Bone marrow (tissue), 2 donors: ENCODE measurements at regions not wholly inside any gene's neighbourhood (a gene's known extent, or its start where the extent isn't known, plus 50 kb on each side); places are given as distances from the start of the nearest gene placed in this dataset.

ENCODE experiments used
- DNase-seq, 2 donors: peaks; one replicate each; lab custom pipeline; 2025; lab: John Stamatoyannopoulos, UW

DNA sequence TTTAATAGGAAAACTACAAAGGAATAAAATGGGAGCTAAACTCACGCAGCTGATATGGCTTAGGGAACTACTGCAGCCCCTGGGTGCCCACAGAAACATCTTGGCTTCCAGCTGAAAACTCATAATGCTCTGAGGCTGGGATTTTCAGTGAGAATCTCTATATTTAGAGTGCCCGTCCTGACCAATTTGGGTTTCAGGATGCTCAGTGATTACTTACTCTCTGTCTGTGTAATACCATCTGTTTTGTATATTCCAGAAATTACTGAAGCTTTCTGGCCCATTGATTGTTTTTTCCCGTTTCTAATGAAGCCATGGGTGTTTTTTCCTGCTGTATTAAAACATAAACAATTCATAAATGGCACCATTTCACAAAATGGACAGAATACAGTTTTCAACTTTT lies 50.6 kb upstream of the ZNF385D start:
- no peak for DNase-seq

DNA sequence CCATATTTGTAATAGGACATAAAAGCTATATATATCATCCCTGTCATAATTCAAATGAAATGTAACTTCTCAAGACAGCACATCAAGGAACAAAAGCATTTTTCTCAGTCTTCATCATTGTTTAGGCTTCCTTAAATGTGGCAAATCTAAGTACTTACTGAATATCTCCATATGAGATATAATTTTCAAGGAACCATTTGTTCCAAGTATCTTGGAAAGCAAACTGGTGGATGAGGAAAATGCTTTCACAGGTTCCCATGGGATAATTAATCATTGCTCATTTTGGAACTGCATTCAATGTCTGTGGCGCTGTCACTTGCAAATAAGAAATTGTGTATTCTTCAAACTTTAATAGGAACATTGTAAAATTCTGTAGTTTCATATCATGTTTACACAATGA lies 52.6 kb upstream of the ZNF385D start:
- DNase-seq: no peak

DNA sequence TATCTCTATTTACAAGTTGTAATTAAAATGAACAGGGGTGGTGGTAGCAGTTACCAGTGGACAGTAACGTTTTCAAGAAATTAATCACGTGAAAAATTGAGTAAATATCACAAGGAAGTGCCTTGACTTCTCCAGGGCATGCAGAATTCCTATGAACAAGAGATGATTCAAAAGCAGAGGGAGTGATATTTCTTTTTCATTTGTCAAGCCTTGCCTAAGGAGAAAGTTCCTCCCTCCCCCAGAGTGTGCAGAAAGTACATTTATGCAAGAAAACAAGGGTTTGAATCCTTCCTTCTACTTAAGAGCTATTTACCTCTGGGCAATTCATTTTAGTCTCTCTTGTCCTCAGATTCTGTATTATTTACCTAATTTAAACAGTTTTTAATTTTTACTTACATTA lies 53.3 kb upstream of the ZNF385D start:
- no peak for DNase-seq

DNA sequence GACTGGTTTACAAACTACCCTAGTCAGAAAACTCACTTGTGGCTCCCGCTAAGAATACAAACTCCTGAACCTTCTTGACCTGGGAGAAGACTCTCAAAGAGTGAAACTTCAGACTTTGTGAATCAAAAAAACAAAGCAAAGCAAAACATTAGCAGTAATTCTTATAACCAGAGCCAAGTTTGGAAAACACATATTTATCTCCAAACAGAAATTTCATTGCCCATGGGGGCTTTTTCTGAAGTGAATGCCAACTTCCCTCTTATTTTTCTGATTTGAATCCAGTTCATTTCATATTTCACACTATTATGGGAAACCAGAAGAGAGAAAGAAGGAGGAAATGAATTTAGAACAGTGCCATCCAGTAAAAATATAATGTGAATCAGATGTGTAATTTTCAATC lies 55.7 kb upstream of the ZNF385D start:
- DNase-seq: no peak

DNA sequence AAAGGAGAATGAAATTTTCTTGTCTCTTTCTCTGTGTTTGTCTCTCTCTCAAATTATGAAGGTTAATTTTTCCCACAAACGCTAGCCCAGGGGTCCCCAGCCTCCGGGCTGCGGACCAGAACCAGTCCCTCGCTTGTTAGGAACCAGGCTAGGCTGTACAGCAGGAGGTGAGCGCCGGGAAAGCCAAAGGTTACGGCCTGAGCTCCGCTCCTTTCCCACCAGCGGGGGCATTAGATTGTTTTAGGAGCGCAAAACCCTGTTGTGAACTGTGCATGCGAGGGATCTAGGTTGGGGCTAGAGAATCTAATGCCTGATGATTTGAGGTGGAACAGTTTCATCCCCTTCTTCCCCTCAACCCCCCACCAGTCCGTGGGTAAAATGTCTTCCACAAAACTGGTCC lies 74.7 kb upstream of the ZNF385D start:
- DNase-seq: no peak

DNA sequence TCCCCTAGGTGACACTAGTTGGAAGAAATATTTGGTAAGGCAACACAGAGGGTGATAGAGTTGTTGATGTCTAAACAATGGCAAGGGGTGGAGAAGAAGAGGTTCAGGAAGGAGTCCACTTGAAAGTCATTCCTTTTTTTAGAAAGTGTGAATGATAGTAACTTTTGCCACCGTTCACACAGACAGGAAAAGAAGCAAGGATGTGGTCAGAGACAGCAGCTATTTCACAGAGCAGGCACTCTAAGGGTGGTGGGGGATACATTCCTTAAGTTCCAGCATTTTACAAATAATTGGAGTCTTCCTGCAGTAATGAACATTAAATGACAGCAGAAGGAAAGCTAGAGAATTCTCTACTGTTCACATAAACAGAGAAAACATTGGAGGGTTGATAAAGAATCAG lies 75.4 kb upstream of the ZNF385D start:
- DNase-seq: no peak

DNA sequence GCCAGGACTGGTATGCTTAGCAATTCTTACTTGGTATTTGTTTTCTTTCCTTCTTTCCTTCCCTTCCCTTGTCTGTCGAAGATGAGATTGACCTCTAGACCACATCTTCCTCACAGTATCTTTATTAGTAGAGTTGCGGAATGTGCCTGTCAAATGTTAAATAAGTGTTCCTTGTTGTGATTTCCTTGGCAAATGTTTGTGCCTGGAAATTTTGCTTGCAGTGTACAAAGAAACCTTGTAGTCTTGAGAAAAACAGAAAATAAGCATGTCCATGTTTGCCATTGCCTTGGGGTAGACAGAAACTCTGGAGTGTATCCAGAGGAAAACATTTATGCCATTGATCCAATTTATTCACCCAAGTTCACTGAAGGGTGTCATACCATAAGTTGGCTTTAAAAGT lies 79.5 kb upstream of the ZNF385D start:
- DNase-seq: no peak

DNA sequence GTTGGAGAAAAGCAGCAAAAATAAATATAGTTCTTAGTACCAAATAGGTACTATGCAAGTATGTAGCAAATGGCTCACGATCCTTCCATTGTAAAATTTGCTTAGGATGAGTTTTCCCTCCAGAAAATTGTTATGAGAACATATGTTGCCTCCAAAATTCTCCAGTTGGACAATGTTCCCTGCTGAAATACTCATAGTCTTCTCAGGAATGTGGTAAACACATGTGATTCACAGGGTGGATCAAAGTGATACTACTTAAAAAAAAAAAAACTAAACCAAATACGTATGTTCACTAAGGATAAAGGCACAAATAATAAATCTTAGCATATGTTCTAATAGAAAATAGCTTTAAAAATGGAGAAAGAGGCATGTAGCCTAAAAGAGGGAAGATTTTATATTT lies 84.3 kb upstream of the ZNF385D start:
- DNase-seq: no peak

DNA sequence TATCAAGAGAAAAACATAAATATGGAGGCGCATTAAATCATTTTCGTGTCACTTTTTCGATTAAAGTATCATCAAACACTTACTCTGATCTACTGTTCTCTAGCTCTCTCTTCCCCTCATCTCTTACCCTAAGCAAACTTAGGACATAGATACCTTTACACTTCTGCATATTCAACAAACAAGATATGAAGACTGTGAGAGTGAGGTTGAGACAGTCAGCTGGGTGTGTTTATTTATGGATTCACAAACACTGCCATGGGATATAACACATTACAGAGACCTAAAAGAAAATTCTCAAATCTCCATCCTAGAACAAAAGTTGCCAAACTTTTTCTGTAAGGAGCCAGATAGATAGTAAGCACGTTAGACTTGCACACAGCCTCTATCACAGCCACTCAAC lies 85.2 kb upstream of the ZNF385D start:
- no peak for DNase-seq

DNA sequence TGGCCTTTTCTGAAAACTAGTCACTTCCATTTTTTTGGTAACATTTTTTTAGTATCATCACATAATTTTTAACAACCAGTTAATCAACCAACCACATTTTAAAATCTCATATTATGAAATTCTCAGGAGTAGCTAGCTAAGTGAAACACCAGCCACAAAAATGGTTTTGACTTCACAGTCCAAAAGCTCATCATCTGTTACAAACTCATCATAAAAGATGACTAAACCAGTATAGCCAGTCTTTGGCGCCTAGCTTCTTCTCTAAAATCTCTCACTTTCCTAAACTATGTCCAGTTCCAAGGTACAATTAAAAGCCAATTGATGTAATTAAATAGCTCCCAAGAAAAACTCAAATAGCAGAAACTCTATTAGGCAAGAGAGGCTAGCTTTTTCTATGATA lies 88.2 kb upstream of the ZNF385D start:
- DNase-seq: no peak

DNA sequence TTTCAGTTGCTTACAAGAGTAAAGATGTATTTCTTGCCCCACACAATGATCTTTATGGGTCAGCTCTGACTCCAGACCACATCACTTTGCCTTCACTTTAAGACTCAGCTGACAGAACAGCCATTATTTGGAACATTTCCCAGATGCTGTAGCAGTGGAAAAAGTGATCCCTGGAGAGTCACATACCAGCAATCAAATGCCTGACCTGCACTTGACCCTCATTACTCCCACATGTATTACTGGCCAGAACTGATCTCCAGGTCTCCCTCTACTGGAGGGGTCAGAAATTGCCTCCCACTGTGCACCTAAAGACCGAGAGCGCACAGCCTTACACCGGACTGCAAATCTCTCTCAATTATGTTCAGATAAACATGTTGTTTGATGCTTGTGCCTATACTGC lies 88.6 kb upstream of the ZNF385D start:
- DNase-seq: no peak

DNA sequence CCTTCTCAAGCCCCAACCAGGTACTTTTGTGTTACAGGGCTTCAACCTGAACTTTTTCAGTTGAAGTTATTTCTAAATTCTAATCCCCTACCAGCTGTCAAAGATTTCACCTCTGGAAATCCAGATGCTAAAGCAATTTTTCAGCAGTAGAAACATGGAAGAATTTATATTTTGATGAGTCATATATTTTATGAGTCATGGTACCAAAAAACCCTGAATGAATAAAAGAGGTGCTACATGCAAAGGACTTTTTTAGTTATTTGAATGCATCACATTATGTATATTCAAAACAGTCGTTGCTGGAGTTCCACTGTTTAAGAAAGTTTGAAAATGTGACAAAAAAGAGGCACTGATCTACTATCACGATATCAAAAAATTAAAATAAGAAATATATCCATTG lies 96.0 kb upstream of the ZNF385D start:
- DNase-seq: no peak

DNA sequence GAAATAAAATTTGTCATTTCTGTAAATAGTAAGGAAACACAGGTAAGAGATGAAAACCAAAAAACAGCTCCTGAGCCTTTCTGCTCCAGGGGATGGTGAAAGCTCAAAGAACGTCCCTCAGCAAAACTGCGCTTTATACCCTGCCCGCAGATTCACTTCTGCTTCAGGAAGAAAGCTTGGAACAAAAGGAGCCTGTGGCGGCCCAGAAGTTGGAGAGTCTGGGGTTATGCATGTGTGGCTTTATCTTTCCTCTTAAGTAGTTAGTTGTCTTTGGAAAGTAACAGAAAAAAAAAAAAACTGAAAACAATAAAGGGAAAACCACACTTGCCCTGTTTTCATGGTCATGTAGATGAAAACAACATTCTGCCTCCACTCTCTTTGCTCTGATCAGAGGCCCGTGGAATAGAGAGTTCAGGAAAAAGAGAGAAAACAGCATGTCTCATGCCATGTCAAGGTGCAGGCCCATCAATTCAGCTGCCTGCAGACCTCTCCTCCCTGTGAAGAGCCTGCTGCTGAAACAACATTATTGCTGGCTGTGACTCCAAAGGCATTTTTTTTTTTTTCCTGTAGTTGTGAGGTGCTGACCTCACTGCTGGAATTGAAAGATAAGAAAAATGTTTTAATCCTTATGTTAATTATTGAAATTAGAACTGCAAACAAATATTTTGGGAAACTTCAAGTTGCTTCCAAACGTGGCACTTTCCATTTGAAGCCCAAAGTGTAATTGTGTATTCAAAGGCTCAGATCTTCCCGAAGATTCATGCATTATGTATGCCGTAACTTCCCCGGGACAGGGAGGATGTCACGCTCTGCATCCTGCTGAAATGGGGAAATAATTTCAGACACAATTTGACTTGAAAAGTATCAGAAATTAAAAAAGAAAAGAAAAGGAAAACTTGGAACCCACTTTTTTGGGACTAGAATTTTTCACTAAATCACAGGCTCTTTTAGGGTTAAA lies 108.4 kb upstream of the ZNF385D start:
- no peak for DNase-seq

DNA sequence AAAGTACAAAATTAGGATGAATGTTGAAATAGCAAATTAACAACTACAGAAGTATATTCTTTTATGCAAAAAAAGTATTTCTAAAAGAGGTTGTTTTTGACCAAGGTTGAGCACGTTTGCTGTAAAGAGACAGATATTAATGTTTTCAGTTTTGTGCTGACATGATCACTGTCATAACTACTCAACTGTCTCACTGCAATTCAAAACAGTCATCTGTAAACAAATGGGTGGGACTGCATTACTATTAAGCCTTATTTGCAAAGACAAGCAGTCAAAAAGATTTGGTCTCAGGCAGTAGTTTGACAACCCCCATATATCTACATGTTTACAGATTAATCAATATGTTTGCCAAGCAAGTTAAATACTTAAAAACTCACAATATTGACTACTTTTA lies 109.1 kb upstream of the ZNF385D start:
- DNase-seq: no peak

DNA sequence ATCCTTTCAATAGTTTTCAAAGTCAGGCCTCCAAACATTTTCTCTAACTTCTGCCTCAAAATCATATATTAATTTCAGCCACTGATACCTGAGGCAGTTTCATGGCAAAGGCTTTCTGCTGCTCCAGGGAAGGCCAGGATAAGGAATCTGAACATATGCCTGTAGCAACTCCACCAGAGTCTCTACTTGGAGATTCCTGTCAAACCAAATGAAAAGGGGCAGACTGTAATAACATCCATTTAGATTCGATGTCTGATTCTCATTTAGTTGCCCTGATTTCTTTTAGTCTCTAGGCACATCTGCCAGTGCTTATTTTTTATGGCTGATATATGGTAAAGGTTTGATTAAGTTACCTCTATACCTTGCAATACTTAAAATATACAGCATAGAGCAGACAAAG lies 109.6 kb upstream of the ZNF385D start:
- DNase-seq: no peak

DNA sequence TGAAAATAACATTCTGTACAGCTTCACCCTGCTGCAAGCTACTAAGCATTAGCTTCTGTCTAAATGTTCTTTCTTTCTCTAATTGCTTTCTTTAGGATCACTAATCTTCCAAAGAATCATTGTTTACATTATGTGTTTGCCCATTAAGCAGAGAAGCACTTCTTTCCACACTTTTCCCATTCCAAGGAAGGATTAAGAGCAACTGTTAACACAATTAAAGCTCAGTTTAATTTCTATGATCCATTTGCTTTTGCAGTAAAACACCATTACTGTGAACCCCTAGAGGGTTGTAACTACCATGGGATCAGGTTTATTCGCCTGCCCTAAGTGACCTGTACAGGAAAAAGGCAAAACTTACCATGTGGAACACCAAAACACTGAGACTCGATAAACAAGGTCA lies 125.8 kb upstream of the ZNF385D start:
- no peak for DNase-seq

DNA sequence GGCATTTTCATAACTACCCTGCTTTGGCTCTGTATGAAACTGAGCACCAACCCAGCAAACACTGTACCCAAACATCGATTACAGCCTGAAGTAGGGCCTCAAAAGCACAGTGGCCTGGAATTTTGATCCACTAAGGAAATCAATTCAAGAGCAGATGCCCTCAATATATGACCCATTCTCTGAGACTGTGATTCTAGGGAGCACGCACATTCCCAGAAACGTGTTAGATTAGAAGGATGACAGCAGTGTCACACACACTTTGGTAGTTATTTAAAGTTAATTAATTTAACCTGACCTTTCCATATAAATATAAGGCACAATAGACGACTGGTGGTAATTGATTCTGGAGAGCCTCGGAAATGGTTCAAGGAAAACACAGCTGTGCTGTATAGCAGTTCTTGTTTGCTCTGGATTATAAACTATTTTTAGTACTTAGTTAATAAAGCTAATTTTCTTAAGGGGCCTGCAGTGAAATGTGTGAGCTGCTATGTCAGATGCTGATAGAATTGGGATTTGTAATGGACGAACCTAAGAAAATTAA lies 126.3 kb upstream of the ZNF385D start:
- no peak for DNase-seq

DNA sequence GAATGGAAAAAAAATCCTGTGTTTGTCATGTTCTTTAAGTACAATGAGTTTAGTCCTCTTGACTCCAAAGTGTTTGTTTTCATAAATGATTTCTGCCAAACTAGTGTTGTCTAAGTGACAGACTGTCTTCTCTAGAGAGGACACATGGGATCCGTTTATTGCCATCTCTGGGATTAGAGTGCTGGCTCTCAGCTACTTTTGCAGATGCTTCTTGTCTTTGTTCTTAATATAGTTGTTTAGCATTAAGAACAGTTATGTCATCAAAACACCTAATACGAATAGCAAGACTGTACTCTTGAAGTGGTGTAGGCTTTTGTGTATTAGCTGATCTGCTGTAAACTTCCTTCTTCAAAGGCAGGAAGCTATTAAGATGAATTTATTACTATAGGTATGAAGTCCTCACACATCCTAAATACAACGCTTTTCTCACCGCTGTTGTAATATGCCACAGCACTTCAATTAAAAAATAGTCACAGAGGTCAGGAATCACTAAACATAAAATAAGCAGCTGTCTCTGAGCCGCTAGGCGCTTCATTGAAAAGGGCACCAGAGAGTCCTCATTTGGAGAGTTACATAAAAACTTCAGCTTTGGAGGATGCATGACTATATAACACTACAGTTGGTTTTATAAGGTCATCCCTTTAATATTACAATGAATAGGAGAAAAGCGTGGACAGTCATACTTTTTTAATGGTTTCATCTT lies 128.3 kb upstream of the ZNF385D start:
- DNase-seq: no peak

DNA sequence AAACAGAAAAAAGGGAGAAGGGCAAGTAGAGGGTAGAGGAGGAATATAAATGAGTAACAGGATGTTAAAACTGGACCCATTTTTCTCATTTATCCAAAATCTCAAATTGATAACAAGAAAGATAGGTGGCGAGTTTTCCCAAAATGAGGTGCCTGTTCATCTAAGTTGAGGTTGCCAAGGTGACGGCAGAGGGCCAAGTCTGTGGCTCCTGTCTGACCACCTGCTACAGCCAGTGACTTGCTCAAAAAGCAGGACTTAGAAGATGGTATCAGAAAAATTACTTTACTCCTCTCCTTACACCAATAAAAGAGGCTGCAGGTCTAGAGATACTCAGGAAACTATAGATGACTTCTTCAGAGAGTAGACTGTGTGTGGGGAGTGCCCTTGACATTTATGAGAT lies 137.6 kb upstream of the ZNF385D start:
- no peak for DNase-seq

DNA sequence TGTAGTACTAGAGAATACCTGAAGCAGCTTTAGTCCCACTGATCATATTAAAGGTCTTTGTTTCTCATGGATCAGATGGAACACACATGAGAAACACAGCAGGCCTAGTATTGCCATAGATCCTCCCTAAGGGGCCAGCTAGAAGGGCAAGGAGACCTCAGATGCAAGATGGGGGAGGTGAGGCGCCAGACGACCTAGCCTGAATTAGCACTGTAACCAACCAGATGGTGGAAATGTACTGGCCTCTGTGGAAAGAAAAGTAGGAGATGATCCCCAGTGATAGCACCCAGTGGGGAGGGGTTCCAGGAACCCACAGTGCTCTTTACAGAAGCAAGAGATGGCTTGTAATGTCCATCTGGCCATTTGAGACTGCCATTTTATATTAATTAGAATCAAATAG lies 138.2 kb upstream of the ZNF385D start:
- no peak for DNase-seq

DNA sequence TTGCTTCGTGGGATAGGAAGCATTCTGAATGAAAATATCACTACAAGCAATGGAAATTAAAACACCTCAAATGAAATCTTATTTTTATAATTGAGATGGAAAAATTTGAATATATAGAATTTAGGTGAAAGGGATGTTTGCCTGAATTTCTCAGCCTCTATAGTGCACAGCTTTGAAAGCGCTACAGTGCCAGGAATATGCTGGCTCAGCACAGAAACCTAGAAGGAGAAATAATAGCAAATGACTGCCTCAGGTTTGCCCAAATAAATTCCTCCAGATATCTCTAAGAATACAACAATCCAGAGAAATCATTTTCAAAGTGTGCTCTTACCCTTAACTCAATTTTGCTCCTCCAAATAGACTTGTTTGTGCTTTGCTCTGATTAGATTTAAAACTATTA lies 141.1 kb upstream of the ZNF385D start:
- no peak for DNase-seq

DNA sequence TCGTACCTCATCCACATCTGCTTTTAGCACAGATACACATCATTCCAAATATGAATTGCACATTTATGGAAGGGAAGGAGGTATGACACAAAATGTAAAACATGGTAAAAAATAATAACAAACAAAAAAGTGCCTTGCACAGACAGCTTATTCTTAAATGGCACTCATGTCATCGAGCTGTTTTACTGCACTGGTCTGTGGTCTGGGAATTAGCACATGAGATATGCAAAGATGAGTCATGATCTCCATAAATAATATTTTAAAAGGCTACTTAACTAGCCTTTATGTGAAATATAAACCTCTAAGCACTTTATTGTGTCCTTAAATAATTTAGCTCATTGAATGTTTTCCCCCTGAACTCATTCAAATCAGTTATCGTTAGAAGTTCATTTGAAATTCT lies 142.2 kb upstream of the ZNF385D start:
- no peak for DNase-seq
